Mucosa of descending colon (tissue), 3 donors: ENCODE measurements at regions not wholly inside any gene's neighbourhood (a gene's known extent, or its start where the extent isn't known, plus 50 kb on each side); places are given as distances from the start of the nearest gene placed in this dataset.

Source experiments
- ATAC-seq: fragments of 200-7000 bp; cut with Tn5 transposase; one replicate; pipeline ENCODE4 v1.9.1; 2020; ENCODE audit warnings: mild to moderate bottlenecking, moderate library complexity
- DNase-seq, 3 donors: peaks; one replicate each; pipeline ENCODE4 v3.0.0-alpha.2; 2020
- H3K36me3 ChIP-seq: fragments of 200-600 bp; one replicate; pipeline ENCODE4 v1.8.0; 2021; ENCODE audit warnings: low read depth, mild to moderate bottlenecking
- H3K4me1 ChIP-seq: fragments of 200-600 bp; one replicate; pipeline ENCODE4 v1.8.0; 2021; ENCODE audit warnings: low read depth, mild to moderate bottlenecking
- H3K4me3 ChIP-seq: fragments of 200-600 bp; one replicate; pipeline ENCODE4 v1.8.0; 2021; ENCODE audit warnings: mild to moderate bottlenecking
- H3K9me3 ChIP-seq: fragments of 200-600 bp; one replicate; pipeline ENCODE4 v1.8.0; 2021; ENCODE audit warnings: mild to moderate bottlenecking
- intact Hi-C, 2 donors: fragments of 100-400 bp; cut with DNase I in 1 of 2; cut with micrococcal nuclease in 1 of 2; formaldehyde crosslinking; loops; one replicate each; pipeline versions ENCODE4 v1.11.0 to v1.11.1; 2022; cut with DNase I, micrococcal nuclease
- TF ChIP-seq, protein P1 (sequence below): fragments of 200-600 bp; IDR thresholded peaks from one replicate; pipeline ENCODE4 v1.8.0; 2022; ENCODE audit warnings: antibody characterized with exemption, mild to moderate bottlenecking
- donor health status: DM: no; HTN: no; CAD: no; lungs with moderate emphysema.
- donor health status: DM: no; HTN: no; CAD: no.
- donor health status: DM: no; HTN: yes; CAD: no.

DNA sequence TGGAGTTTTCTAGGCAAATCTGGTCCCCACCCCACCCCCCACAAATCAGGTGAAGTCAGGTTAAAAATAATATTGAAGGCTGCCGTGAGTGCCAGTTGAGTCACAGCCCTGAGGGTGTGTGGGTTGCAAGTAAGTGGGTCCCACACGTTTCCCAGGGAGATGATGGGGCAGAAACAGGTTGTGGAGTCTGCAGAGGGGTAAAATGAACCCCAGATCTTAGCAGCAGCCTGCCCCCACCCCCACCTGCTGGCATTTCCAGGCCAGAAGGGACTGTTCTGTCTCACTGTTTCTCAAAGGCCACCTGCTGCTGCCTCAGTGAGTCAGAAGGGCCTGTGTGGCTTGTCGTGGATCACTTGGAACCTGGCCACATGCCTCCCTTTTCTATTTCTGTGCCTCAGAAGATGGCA lies 59.8 kb upstream of the SMNDC1 start:
- Histone ChIP-seq H3K4me3 (no peak overlapping the region), H3K4me1 (no peaks in the 10 kb centered on the region), H3K36me3 (no peaks in the 10 kb centered on the region), H3K9me3 (no peaks in the 10 kb centered on the region)
- DNase-seq (no peak), ATAC-seq (no peak)
- intact Hi-C loops, result no loop called here
- TF ChIP-seq, protein P1, sequence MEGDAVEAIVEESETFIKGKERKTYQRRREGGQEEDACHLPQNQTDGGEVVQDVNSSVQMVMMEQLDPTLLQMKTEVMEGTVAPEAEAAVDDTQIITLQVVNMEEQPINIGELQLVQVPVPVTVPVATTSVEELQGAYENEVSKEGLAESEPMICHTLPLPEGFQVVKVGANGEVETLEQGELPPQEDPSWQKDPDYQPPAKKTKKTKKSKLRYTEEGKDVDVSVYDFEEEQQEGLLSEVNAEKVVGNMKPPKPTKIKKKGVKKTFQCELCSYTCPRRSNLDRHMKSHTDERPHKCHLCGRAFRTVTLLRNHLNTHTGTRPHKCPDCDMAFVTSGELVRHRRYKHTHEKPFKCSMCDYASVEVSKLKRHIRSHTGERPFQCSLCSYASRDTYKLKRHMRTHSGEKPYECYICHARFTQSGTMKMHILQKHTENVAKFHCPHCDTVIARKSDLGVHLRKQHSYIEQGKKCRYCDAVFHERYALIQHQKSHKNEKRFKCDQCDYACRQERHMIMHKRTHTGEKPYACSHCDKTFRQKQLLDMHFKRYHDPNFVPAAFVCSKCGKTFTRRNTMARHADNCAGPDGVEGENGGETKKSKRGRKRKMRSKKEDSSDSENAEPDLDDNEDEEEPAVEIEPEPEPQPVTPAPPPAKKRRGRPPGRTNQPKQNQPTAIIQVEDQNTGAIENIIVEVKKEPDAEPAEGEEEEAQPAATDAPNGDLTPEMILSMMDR, result no peak

DNA sequence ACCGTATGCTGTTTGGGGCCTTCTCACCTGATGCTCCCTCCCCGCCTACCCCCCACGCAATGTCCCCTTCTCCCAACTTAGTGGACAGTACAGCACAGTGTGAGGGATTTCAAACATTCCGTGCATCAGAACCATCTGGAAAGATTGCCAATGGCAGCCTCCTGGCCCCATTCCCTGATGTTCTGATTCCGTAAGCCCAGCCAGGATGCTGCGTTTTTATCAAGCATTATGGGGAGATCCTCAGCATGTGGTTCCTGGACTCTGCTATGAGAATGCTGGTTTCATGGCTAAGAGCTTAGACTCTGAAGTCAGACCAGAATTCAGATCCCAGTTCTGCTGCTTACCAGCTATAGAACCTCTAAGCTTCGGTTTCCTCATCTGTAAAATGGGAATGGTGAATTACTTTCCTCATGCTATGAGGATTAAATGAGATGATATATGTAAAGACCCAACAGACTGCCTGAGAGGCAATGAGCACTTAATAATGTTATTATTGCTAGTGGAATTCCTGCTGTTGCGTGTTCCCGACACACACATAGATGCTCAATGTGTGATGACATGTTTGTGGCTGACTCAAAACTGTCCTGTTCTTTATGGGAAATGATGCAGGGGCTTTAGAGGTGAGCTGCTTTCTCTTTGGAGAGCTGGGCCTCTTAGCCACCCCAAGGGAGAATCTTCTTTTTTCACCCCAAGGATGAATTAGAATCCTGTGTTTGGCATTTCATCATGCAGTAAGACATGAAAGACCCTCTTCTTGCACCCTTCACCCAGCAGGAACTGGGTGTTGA lies 60.8 kb upstream of the SMNDC1 start:
- intact Hi-C loops, result no loop called here
- TF ChIP-seq, protein P1, result no peak
- no peak for ATAC-seq

DNA sequence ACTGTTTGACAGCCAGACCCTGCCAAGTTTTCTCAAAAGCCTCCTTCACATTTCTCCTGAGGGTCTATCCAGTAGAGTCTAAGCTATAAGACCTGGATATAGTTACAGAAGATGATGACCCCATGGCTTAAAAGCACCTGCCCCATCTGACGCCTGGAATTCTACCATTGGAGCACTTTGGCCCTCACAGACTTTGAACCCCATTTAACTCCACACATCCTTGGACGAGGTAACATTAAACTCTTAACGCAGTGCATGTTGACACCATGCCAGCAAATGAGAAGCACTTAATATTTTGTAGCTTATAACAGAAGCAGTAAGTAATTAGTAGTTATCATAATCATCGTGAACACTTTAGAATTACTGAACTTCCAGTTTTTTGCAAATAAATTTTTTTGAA lies 61.9 kb upstream of the SMNDC1 start:
- Histone ChIP-seq H3K36me3 (no peaks in the 10 kb centered on the region), H3K4me3 (no peak overlapping the region), H3K9me3 (no peaks in the 10 kb centered on the region), H3K4me1 (no peaks in the 10 kb centered on the region)
- no peak for DNase-seq
- intact Hi-C loops, result no loop called here
- TF ChIP-seq, protein P1, result no peak
- no peak for ATAC-seq

More for the DNA sequence above, 60.8 kb upstream of the SMNDC1 start:
- Histone ChIP-seq H3K4me3 (no peak overlapping the region), H3K36me3 (no peaks in the 10 kb centered on the region), H3K9me3 (no peaks in the 10 kb centered on the region), H3K4me1 (no peaks in the 10 kb centered on the region)
- DNase-seq, result no peak

DNA sequence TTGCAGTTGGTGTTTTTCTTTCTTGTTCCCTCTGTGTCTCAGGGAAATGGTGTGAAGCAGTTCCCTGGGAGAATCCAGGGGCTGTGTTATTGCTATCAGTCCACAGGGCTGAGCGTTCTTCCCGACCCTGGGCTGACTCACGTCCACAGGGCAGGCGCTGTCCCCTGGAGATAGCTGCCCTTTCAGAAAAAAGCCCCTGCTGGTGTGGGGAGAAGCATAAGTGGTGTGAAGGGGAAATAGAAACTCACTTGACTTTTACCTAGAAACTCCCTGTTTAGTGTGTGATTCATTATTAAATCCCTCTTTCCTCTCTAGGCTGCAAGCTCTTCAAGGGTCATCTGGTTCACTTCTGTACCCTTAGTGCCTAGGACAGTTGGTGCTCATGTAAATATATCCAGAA lies 63.3 kb upstream of the SMNDC1 start:
- intact Hi-C loops, result no loop called here
- DNase-seq (no peak), ATAC-seq (no peak)
- Histone ChIP-seq H3K9me3 (no peaks in the 10 kb centered on the region), H3K36me3 (no peaks in the 10 kb centered on the region), H3K4me1 (no peaks in the 10 kb centered on the region), H3K4me3 (no peak overlapping the region)
- TF ChIP-seq, protein P1, result no peak

DNA sequence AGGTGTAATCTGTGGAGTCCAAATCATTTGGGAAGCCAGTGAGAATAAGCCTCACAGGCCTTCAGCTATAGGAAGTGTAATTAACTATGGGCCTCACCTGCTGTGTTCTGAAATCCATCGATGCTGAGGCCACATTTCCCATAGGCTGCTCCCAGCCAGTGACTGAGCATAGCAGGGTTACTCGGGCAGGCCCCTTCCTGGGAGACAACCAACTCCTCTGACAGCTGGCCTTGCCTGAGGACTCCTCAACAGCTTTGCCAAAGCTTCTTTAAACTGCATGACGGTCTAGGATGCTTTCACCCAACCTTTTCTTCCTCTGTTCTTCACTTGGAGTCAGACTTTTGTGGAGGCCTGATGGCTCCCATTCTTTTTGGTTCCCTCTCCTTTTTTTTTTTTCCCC lies 63.8 kb upstream of the SMNDC1 start:
- H3K36me3 ChIP-seq, result no peaks in the 10 kb centered on the region
- H3K9me3 ChIP-seq, result no peaks in the 10 kb centered on the region
- no peak for DNase-seq
- H3K4me3 ChIP-seq, result no peak overlapping the region
- no peak for ATAC-seq
- intact Hi-C loops, result no loop called here
- TF ChIP-seq, protein P1, result no peak
- H3K4me1 ChIP-seq, result no peaks in the 10 kb centered on the region
